ENCODE measurements at regions not wholly inside any gene's neighbourhood (a gene's known extent, or its start where the extent isn't known, plus 50 kb on each side); places are given as distances from the start of the nearest gene placed in this dataset.
A peak's percentile ranks its signal among the peaks of the same experiment; 100 is the strongest.

DNA sequence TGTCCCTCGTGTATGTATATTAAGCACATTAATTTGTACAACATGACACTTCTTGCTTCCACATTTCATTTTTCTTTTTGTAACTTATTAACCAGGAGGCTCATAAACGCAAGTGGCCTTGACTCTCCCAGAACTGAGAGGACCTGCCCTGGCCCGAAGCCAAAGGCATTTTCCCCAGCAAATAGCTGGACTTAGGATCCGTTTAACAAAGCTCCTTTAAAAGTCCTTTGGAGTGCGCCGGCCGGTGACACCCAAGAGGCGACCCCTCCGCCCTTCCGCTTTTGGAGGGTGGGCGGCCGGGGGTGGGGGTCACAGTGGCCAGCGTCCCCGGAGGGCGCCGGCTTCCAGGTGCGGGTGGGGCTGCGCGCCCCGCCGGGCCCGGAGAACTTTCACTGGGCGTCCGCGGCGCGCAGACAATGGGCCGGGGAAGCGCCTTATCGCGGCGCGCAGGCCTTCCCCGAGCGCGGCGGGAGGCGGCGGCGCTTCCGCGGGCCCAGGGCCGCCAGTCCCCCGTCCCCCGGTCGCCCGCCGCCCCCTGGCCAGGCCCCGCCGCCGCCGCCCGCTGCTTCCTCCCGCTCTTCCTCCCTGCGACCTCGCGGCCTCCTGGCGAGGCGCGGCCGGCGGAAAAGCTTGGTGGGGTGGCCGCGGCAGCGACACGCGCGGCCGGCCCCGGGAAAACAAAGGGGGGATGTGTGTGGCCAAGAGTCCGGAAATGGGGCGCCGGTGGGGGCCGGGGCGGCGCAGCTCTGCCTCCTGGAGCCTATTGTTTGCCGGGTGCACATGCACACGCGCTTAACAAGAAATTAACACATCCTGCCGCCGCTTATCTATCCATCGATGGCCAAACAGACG, 613.4 kb downstream of the MCTP2 start (continued):
- no peak for TF ChIP-seq HDAC6 (IDR thresholded peaks at IDR 0.05; ENCODE audit: low read depth, low read length)
- TF ChIP-seq U2AF1 (optimal IDR thresholded peaks at IDR 0.05; ENCODE audit: low read depth, low read length), result no peak
- no peak for TF ChIP-seq ZNF691 (CRISPR knock-in tag; IDR thresholded peaks at IDR 0.05; ENCODE audit: borderline replicate concordance, low read depth)
- TF ChIP-seq CCDC6 (CRISPR knock-in tag; IDR thresholded peaks at IDR 0.05), result no peak; the same call in 1 of the 2 replicates
- no peak for TF ChIP-seq NFE2 (CRISPR knock-in tag; IDR thresholded peaks at IDR 0.05)
- TF ChIP-seq ZNF672 (CRISPR knock-in tag; IDR thresholded peaks at IDR 0.05), result no peak
- no peak for TF ChIP-seq MTF1 (CRISPR knock-in tag; IDR thresholded peaks at IDR 0.05)
- no peak for TF ChIP-seq TMF1 (CRISPR knock-in tag; IDR thresholded peaks at IDR 0.05; ENCODE audit: low read depth)
- TF ChIP-seq ZBED4 (CRISPR knock-in tag; IDR thresholded peaks at IDR 0.05; ENCODE audit: borderline replicate concordance), result no peak
- no peak for TF ChIP-seq SP4 (CRISPR knock-in tag; IDR thresholded peaks at IDR 0.05)
- peak; percentile 31 for TF ChIP-seq AGO2 (optimal IDR thresholded peaks at IDR 0.05; ENCODE audit: low read depth, low read length)
- no peak for TF ChIP-seq ZNF7 (CRISPR knock-in tag; IDR thresholded peaks at IDR 0.05)
- no peak for TF ChIP-seq ZSCAN31 (CRISPR knock-in tag; IDR thresholded peaks at IDR 0.05; ENCODE audit: low read depth)
- TF ChIP-seq FUBP1 (CRISPR knock-in tag; IDR thresholded peaks at IDR 0.05; ENCODE audit: borderline replicate concordance), result no peak
- no peak for TF ChIP-seq KAT2B (IDR thresholded peaks at IDR 0.05; ENCODE audit: borderline replicate concordance, low read depth, low read length)
- no peak for TF ChIP-seq HOXA7 (CRISPR knock-in tag; IDR thresholded peaks at IDR 0.05)
- no peak for TF ChIP-seq NR3C1 (CRISPR knock-in tag; IDR thresholded peaks at IDR 0.05)
- no peak; the same call in 1 of the 2 replicates for TF ChIP-seq ZNF317 (CRISPR knock-in tag; IDR thresholded peaks at IDR 0.05)
- TF ChIP-seq FOXK1 (CRISPR knock-in tag; IDR thresholded peaks at IDR 0.05; ENCODE audit: borderline replicate concordance, low read depth), result 0 out of 2 replicates have a peak, but pooled peaks have one; percentile 17
